H9 (cell line): ENCODE measurements at regions not wholly inside any gene's neighbourhood (a gene's known extent, or its start where the extent isn't known, plus 50 kb on each side); places are given as distances from the start of the nearest gene placed in this dataset.

Experiments used
- DNase-seq: peaks from one replicate; pipeline ENCODE4 v3.0.0-alpha.2; 2017
- H2AFZ ChIP-seq: one replicate; pipeline ENCODE4 v1.6.1; 2013; ENCODE audit warnings: mild to moderate bottlenecking, low read length, control low read depth, moderate library complexity
- H2AK5ac ChIP-seq: 2 replicates; pipeline ENCODE4 v1.6.1; 2013; ENCODE audit warnings: low read length, control low read depth, mixed read lengths; ENCODE audit not compliant: insufficient read length
- H2BK120ac ChIP-seq: one replicate; pipeline ENCODE4 v1.6.1; 2013; ENCODE audit warnings: low read depth, mild to moderate bottlenecking, low read length, control low read depth, inconsistent platforms; ENCODE audit not compliant: poor library complexity, severe bottlenecking
- H2BK12ac ChIP-seq: 2 replicates; pipeline ENCODE4 v1.6.1; 2013; ENCODE audit warnings: low read length, control low read depth, mixed read lengths, low read depth; ENCODE audit not compliant: insufficient read length
- H2BK15ac ChIP-seq: 2 replicates; pipeline ENCODE4 v1.6.1; 2013; ENCODE audit warnings: low read depth, low read length, control low read depth
- H2BK20ac ChIP-seq: one replicate; pipeline ENCODE4 v1.6.1; 2013; ENCODE audit warnings: low read depth, mild to moderate bottlenecking, low read length, control low read depth, inconsistent platforms; ENCODE audit not compliant: poor library complexity, severe bottlenecking
- H2BK5ac ChIP-seq: 2 replicates; pipeline ENCODE4 v1.6.1; 2013; ENCODE audit warnings: low read length, control low read depth, mixed read lengths; ENCODE audit not compliant: insufficient read length
- H3K14ac ChIP-seq: 2 replicates; pipeline ENCODE4 v1.6.1; 2013; ENCODE audit warnings: low read length, control low read depth; ENCODE audit not compliant: insufficient read depth
- H3K18ac ChIP-seq: 2 replicates; pipeline ENCODE4 v1.6.1; 2013; ENCODE audit warnings: low read depth, mild to moderate bottlenecking, mixed read lengths, low read length, control low read depth; ENCODE audit not compliant: insufficient read length
- H3K23ac ChIP-seq: 2 replicates; pipeline ENCODE4 v1.6.1; 2013; ENCODE audit warnings: low read length, control low read depth, mixed read lengths, low read depth; ENCODE audit not compliant: insufficient read length
- H3K23me2 ChIP-seq: 2 replicates; pipeline ENCODE4 v1.6.1; 2013; ENCODE audit warnings: low read depth, mild to moderate bottlenecking, mixed read lengths, low read length, control low read depth; ENCODE audit not compliant: insufficient read length, poor library complexity, severe bottlenecking
- H3K27ac ChIP-seq: 2 replicates; pipeline ENCODE4 v1.5.1; 2013; ENCODE audit warnings: low read length, control low read depth, mixed read lengths, low read depth; ENCODE audit not compliant: insufficient read length
- H3K27me3 ChIP-seq: 2 replicates; pipeline ENCODE4 v1.6.1; 2013; ENCODE audit warnings: low read length, control low read depth, inconsistent platforms; ENCODE audit not compliant: insufficient read depth
- H3K4ac ChIP-seq: 2 replicates; pipeline ENCODE4 v1.6.1; 2013; ENCODE audit warnings: low read depth, mild to moderate bottlenecking, control low read depth, inconsistent platforms, low read length, moderate library complexity
- H3K4me1 ChIP-seq: 2 replicates; pipeline ENCODE4 v1.6.1; 2013; ENCODE audit warnings: low read length, control low read depth, inconsistent platforms; ENCODE audit not compliant: insufficient read depth
- H3K4me2 ChIP-seq: 2 replicates; pipeline ENCODE4 v1.6.1; 2013; ENCODE audit warnings: low read length, control low read depth, mixed read lengths; ENCODE audit not compliant: insufficient read length, insufficient read depth
- H3K56ac ChIP-seq: 2 replicates; pipeline ENCODE4 v1.6.1; 2013; ENCODE audit warnings: low read depth, mild to moderate bottlenecking, mixed read lengths, low read length, control low read depth; ENCODE audit not compliant: insufficient read length
- H3K79me1 ChIP-seq: 2 replicates; pipeline ENCODE4 v1.6.1; 2013; ENCODE audit warnings: low read depth, mild to moderate bottlenecking, moderate library complexity, low read length, control low read depth, inconsistent platforms; ENCODE audit not compliant: insufficient read depth, poor library complexity, severe bottlenecking
- H3K79me2 ChIP-seq: 2 replicates; pipeline ENCODE4 v1.6.1; 2013; ENCODE audit warnings: low read length, control low read depth, inconsistent platforms; ENCODE audit not compliant: insufficient read depth
- H3K9ac ChIP-seq: 2 replicates; pipeline ENCODE4 v1.6.1; 2013; ENCODE audit warnings: low read length, control low read depth, mixed read lengths; ENCODE audit not compliant: insufficient read length; ENCODE audit errors: extremely low read depth
- H3K9me3 ChIP-seq: one replicate; pipeline ENCODE4 v1.6.1; 2013; ENCODE audit warnings: low read depth, low read length, inconsistent platforms; ENCODE audit not compliant: control insufficient read depth
- H3T11ph ChIP-seq: one replicate; pipeline ENCODE4 v1.6.1; 2013; ENCODE audit warnings: mild to moderate bottlenecking, low read length, control low read depth, inconsistent platforms
- H4K20me1 ChIP-seq: one replicate; pipeline ENCODE4 v1.6.1; 2013; ENCODE audit not compliant: control insufficient read depth, insufficient read length, insufficient read depth
- H4K5ac ChIP-seq: 2 replicates; pipeline ENCODE4 v1.6.1; 2013; ENCODE audit warnings: low read depth, mild to moderate bottlenecking, mixed read lengths, low read length, control low read depth; ENCODE audit not compliant: insufficient read length
- H4K8ac ChIP-seq: replicated peaks from 2 replicates; pipeline ENCODE4 v1.6.1; 2013; ENCODE audit warnings: low read length, control low read depth, mixed read lengths, low read depth; ENCODE audit not compliant: insufficient read length
- H4K91ac ChIP-seq: 2 replicates; pipeline ENCODE4 v1.6.1; 2013; ENCODE audit warnings: low read depth, mild to moderate bottlenecking, moderate library complexity, mixed read lengths, low read length, control low read depth; ENCODE audit not compliant: insufficient read length
- H3K27ac Mint-ChIP-seq, 3 experiments: 2 replicates in 2 of 3; 3 replicates in 1 of 3; pipeline ENCODE4 v1.8.0; 2020 to 2021; ENCODE audit warnings: mixed read lengths in 3 of 3, mild to moderate bottlenecking in 1 of 3, moderate library complexity in 1 of 3
- H3K27me3 Mint-ChIP-seq: 2 replicates; pipeline ENCODE4 v1.8.0; 2021; ENCODE audit warnings: low read depth, mild to moderate bottlenecking, moderate library complexity, mixed read lengths
- H3K36me3 Mint-ChIP-seq, 3 experiments: 2 replicates in 2 of 3; 3 replicates in 1 of 3; pipeline ENCODE4 v1.8.0; 2020 to 2021; ENCODE audit warnings: low read depth in 3 of 3, mixed read lengths in 3 of 3; ENCODE audit not compliant: insufficient read depth in 1 of 3
- H3K4me1 Mint-ChIP-seq, 2 experiments: 2 replicates each; pipeline ENCODE4 v1.8.0; 2020; ENCODE audit warnings: mixed read lengths in 2 of 2
- H3K4me3 Mint-ChIP-seq, 2 experiments: 2 replicates in 1 of 2; 3 replicates in 1 of 2; pipeline ENCODE4 v1.8.0; 2020 to 2021; ENCODE audit warnings: mild to moderate bottlenecking in 2 of 2, mixed read lengths in 2 of 2, moderate library complexity in 1 of 2
- H3K9me3 Mint-ChIP-seq, 2 experiments: 2 replicates in 1 of 2; 3 replicates in 1 of 2; pipeline ENCODE4 v1.8.0; 2020; ENCODE audit warnings: mild to moderate bottlenecking in 2 of 2, mixed read lengths in 2 of 2, moderate library complexity in 1 of 2
- WGBS: extraction: QIAGEN DNeasy Blood & Tissue Kit; methylation state at CpG from one replicate; pipeline ENCODE4 v1.1.7; 2013; ENCODE audit warnings: missing lambda C conversion rate, low lambda C conversion rate, mixed read lengths; ENCODE audit not compliant: insufficient read length; ENCODE audit errors: extremely low coverage; 5-methylcytosine and 5-hydroxymethylcytosine counted together
- TF ChIP-seq, protein P1 (sequence below): fragments of 200-600 bp; sonication (generic); conservative IDR thresholded peaks from 3 replicates; pipeline ENCODE4 v1.8.0; 2021; ENCODE audit warnings: antibody characterized with exemption, mild to moderate bottlenecking

DNA sequence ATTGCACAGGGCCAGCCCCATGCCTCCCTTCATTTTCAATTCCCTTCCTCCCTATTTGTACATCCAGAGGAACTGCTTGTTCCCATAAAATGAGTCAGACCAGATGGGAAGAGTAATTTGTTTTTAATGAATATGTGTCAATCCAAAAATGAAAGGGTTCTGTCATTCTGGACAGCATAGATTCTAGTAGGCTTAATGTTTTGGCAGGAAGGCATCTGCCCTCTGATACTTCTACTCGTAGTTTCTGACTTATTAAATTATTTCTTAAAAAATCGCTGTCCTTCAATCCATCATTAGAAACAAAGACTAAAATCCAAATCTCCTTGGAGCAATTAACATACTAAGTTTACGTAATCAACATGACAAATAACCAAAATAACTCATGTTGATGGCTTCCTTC, 665.5 kb downstream of the TENT5A start:
- Histone ChIP-seq H3K9ac (no peak overlapping the region), H3K23ac (no peak overlapping the region), H3K4me2 (no peak overlapping the region), H4K91ac (no peak overlapping the region), H4K20me1 (no peaks in the 10 kb centered on the region), H4K8ac (no peak overlapping the region), H3K14ac (no peak overlapping the region), H2BK12ac (no peak overlapping the region), H3K4ac (no peak overlapping the region), H3T11ph (no peak overlapping the region), H3K27ac (no peak overlapping the region), H2BK120ac (no peak overlapping the region), H4K5ac (no peak overlapping the region), H3K18ac (no peak overlapping the region), H3K79me1 (no peaks in the 10 kb centered on the region), H2AK5ac (no peak overlapping the region), H2BK15ac (no peak overlapping the region), H3K79me2 (no peaks in the 10 kb centered on the region), H3K4me1 (no peaks in the 10 kb centered on the region; the same call in 1 of the 2 replicates), H3K56ac (no peak overlapping the region), H3K23me2 (no peaks in the 10 kb centered on the region), H2BK5ac (no peak overlapping the region), H3K27me3 (no peaks in the 10 kb centered on the region), H3K9me3 (no peaks in the 10 kb centered on the region), H2AFZ (no peak overlapping the region), H2BK20ac (no peak overlapping the region)
- no peaks in the 10 kb centered on the region for H3K36me3 Mint-ChIP-seq
- WGBS = no CpG with 5 or more reads among the region's 3 CpGs
- no peak overlapping the region for H3K4me3 Mint-ChIP-seq
- 0 out of 7 replicates have a peak overlapping the region, but pooled peaks of 1 of the 3 experiments have one; percentile 54 for H3K27ac Mint-ChIP-seq
- H3K27me3 Mint-ChIP-seq = no peaks in the 10 kb centered on the region
- H3K4me1 Mint-ChIP-seq = peaks cover 9% of the 10 kb centered on the region in 2 experiments
- no peaks in the 10 kb centered on the region for H3K9me3 Mint-ChIP-seq
- no peak for DNase-seq
- TF ChIP-seq, protein P1, sequence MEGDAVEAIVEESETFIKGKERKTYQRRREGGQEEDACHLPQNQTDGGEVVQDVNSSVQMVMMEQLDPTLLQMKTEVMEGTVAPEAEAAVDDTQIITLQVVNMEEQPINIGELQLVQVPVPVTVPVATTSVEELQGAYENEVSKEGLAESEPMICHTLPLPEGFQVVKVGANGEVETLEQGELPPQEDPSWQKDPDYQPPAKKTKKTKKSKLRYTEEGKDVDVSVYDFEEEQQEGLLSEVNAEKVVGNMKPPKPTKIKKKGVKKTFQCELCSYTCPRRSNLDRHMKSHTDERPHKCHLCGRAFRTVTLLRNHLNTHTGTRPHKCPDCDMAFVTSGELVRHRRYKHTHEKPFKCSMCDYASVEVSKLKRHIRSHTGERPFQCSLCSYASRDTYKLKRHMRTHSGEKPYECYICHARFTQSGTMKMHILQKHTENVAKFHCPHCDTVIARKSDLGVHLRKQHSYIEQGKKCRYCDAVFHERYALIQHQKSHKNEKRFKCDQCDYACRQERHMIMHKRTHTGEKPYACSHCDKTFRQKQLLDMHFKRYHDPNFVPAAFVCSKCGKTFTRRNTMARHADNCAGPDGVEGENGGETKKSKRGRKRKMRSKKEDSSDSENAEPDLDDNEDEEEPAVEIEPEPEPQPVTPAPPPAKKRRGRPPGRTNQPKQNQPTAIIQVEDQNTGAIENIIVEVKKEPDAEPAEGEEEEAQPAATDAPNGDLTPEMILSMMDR = no peak
